Erythroblast (primary cell): ENCODE measurements at regions not wholly inside any gene's neighbourhood (a gene's known extent, or its start where the extent isn't known, plus 50 kb on each side); places are given as distances from the start of the nearest gene placed in this dataset.

Experiments used
- DNase-seq, 2 experiments: peaks; one replicate each; lab custom pipeline; 2025; lab: John Stamatoyannopoulos, UW
- GATA1 ChIP-seq: IDR thresholded peaks from 2 replicates; pipeline ENCODE4 v1.6.1; 2011; ENCODE audit warnings: low read depth, mild to moderate bottlenecking, control low read depth, low read length, moderate library complexity
- POLR2A ChIP-seq: IDR thresholded peaks from 2 replicates; pipeline ENCODE4 v1.6.1; 2011; ENCODE audit warnings: mild to moderate bottlenecking, low read length

- no peak for DNase-seq
Observed at GRCh38 chr22:27206374-27207133, 549.2 kb downstream of the MIAT start.

GRCh38 chr22:27207266-27207665, 549.9 kb downstream of the MIAT start:
- no peak for DNase-seq
- TF ChIP-seq POLR2A: no peak
- TF ChIP-seq GATA1: no peak

More at GRCh38 chr22:27206374-27207133, 549.2 kb downstream of the MIAT start:
- TF ChIP-seq GATA1 (no peak), POLR2A (no peak)

- DNase-seq: no peak
- TF ChIP-seq POLR2A (no peak), GATA1 (no peak)
Observed at GRCh38 chr22:27207907-27208306, 550.5 kb downstream of the MIAT start.

- DNase-seq: no peak
- TF ChIP-seq GATA1: no peak
- no peak for TF ChIP-seq POLR2A
Observed at GRCh38 chr22:27210111-27210730, 552.8 kb downstream of the MIAT start.

GRCh38 chr22:27212102-27212501, 554.7 kb downstream of the MIAT start:
- no peak for DNase-seq
- no peak for TF ChIP-seq GATA1
- no peak for TF ChIP-seq POLR2A

GRCh38 chr22:27212617-27213177, 555.3 kb downstream of the MIAT start:
- no peak for TF ChIP-seq POLR2A
- no peak for TF ChIP-seq GATA1
- no peak for DNase-seq

- TF ChIP-seq POLR2A (no peak), GATA1 (no peak)
Observed at GRCh38 chr22:27213294-27213693, 555.9 kb downstream of the MIAT start.

GRCh38 chr22:27213766-27214581, 556.6 kb downstream of the MIAT start:
- no peak for TF ChIP-seq POLR2A
- TF ChIP-seq GATA1: no peak
- no peak for DNase-seq

More at GRCh38 chr22:27213294-27213693, 555.9 kb downstream of the MIAT start:
- no peak for DNase-seq

- no peak for DNase-seq
- no peak for TF ChIP-seq GATA1
- TF ChIP-seq POLR2A: no peak
Observed at GRCh38 chr22:27214691-27215090, 557.3 kb downstream of the MIAT start.

- TF ChIP-seq GATA1: no peak
- TF ChIP-seq POLR2A: no peak
- no peak for DNase-seq
Observed at GRCh38 chr22:27215871-27216270, 558.5 kb downstream of the MIAT start.

GRCh38 chr22:27216444-27216843, 559.1 kb downstream of the MIAT start:
- TF ChIP-seq GATA1 (no peak), POLR2A (no peak)
- DNase-seq: no peak

GRCh38 chr22:27217154-27217553, 559.8 kb downstream of the MIAT start:
- TF ChIP-seq GATA1: no peak
- TF ChIP-seq POLR2A: no peak
- DNase-seq: no peak

- no peak for DNase-seq
- no peak for TF ChIP-seq GATA1
- no peak for TF ChIP-seq POLR2A
Observed at GRCh38 chr22:27218012-27218920, 560.9 kb downstream of the MIAT start.
